ENCODE measurements at regions not wholly inside any gene's neighbourhood (a gene's known extent, or its start where the extent isn't known, plus 50 kb on each side); places are given as distances from the start of the nearest gene placed in this dataset.

DNA sequence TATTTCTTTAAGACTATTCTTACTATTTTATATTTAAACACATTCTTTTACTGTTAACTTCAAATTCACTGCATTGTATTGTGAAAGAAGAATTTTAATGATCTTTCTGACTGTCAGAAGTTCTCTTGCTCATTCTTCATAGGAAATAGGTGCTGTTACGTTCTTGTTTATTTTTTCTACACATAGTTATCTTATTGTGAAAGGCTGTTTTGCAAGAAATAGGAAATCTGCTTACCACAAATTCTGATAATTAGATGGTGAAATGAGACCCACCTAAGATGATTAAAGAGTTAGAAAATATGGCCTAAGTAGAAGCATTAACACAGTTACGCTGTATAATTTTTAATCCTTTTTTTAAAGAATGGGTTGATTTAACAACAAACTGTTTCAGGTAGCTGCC lies 316.1 kb upstream of the ZFP42 start:
- TF ChIP-seq ZNF384 (IDR thresholded peaks at IDR 0.05): no peak
- no peak for TF ChIP-seq SP1 (IDR thresholded peaks at IDR 0.05)
- no peak for TF ChIP-seq FOXM1 (IDR thresholded peaks at IDR 0.05; ENCODE audit: borderline replicate concordance)
- TF ChIP-seq TARDBP (IDR thresholded peaks at IDR 0.05): no peak
- no peak for TF ChIP-seq SUZ12 (IDR thresholded peaks at IDR 0.05)
- no peak for TF ChIP-seq BHLHE40 (IDR thresholded peaks at IDR 0.05; ENCODE audit: borderline replicate concordance)
- no peak for TF ChIP-seq FOXA1 (IDR thresholded peaks at IDR 0.05)
- TF ChIP-seq HDGF (IDR thresholded peaks at IDR 0.05; ENCODE audit: borderline replicate concordance): no peak
- TF ChIP-seq, protein P1, sequence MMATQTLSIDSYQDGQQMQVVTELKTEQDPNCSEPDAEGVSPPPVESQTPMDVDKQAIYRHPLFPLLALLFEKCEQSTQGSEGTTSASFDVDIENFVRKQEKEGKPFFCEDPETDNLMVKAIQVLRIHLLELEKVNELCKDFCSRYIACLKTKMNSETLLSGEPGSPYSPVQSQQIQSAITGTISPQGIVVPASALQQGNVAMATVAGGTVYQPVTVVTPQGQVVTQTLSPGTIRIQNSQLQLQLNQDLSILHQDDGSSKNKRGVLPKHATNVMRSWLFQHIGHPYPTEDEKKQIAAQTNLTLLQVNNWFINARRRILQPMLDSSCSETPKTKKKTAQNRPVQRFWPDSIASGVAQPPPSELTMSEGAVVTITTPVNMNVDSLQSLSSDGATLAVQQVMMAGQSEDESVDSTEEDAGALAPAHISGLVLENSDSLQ (IDR thresholded peaks at IDR 0.05): no peak
- no peak for TF ChIP-seq ELF4 (IDR thresholded peaks at IDR 0.05)
- TF ChIP-seq CTBP1 (IDR thresholded peaks at IDR 0.05; ENCODE audit: borderline replicate concordance): no peak
- no peak for TF ChIP-seq FOXK2 (IDR thresholded peaks at IDR 0.05)
- no peak for TF ChIP-seq LEF1 (IDR thresholded peaks at IDR 0.05; ENCODE audit: borderline replicate concordance)
